ENCODE measurements at regions not wholly inside any gene's neighbourhood (a gene's known extent, or its start where the extent isn't known, plus 50 kb on each side); places are given as distances from the start of the nearest gene placed in this dataset.

- no peak overlapping the region for H3K4me3 ChIP-seq
- POLR2A ChIA-PET (ENCODE audit: unreplicated experiment), result no interaction called here
- H3K27me3 ChIP-seq (ENCODE audit: insufficient read depth, low read depth), result peaks cover 52% of the 10 kb centered on the region
- H4K20me1 ChIP-seq (ENCODE audit: insufficient read depth), result no peaks in the 10 kb centered on the region
- H3K9me3 ChIP-seq (ENCODE audit: insufficient read depth, low read depth), result no peaks in the 10 kb centered on the region
- BruUV-seq (replicated peaks), result no TSS peak
- H3K79me2 ChIP-seq (ENCODE audit: low read depth), result no peaks in the 10 kb centered on the region
- TF ChIP-seq EZH2 (IDR thresholded peaks at IDR 0.05; ENCODE audit: low read depth) (no peak), CTCF (conservative IDR thresholded peaks at IDR 0.05) (no peak)
- H3K36me3 ChIP-seq (ENCODE audit: low read depth), result no peaks in the 10 kb centered on the region
- no peak for DNase-seq
- H3K4me2 ChIP-seq, result no peak overlapping the region
- intact Hi-C loops (cut with micrococcal nuclease; ENCODE audit: unreplicated experiment), result no loop called here
- H2AFZ ChIP-seq, result no peak overlapping the region
- H3K4me1 ChIP-seq (replicated peaks; ENCODE audit: insufficient read depth), result no peaks in the 10 kb centered on the region
- H3K9me2 ChIP-seq (ENCODE audit: insufficient read depth), result no peaks in the 10 kb centered on the region
- CTCF ChIA-PET, result no interaction called here
- H3F3A ChIP-seq (ENCODE audit: insufficient read depth, low read depth), result no peaks in the 10 kb centered on the region
- no peak overlapping the region for H3K27ac ChIP-seq
Observed at GRCh38 chr17:77782611-77783010, 175.9 kb upstream of the TNRC6C start.

- H3K4me2 ChIP-seq, result no peak overlapping the region
- DNase-seq, result no peak
- H3F3A ChIP-seq (ENCODE audit: insufficient read depth, low read depth), result no peaks in the 10 kb centered on the region
- H3K79me2 ChIP-seq (ENCODE audit: low read depth), result no peaks in the 10 kb centered on the region
- H3K9me3 ChIP-seq (ENCODE audit: insufficient read depth, low read depth), result no peaks in the 10 kb centered on the region
- CTCF ChIA-PET, result no interaction called here
- H3K36me3 ChIP-seq (ENCODE audit: low read depth), result no peaks in the 10 kb centered on the region
- BruUV-seq (replicated peaks), result no TSS peak
- no peaks in the 10 kb centered on the region for H3K9me2 ChIP-seq (ENCODE audit: insufficient read depth)
- H3K27ac ChIP-seq, result no peak overlapping the region
- intact Hi-C loops (cut with micrococcal nuclease; ENCODE audit: unreplicated experiment), result no loop called here
- TF ChIP-seq EZH2 (IDR thresholded peaks at IDR 0.05; ENCODE audit: low read depth) (no peak), CTCF (conservative IDR thresholded peaks at IDR 0.05) (no peak)
- POLR2A ChIA-PET (ENCODE audit: unreplicated experiment), result no interaction called here
- H3K27me3 ChIP-seq (ENCODE audit: insufficient read depth, low read depth), result peaks cover 64% of the 10 kb centered on the region
- H3K4me1 ChIP-seq (replicated peaks; ENCODE audit: insufficient read depth), result no peaks in the 10 kb centered on the region
- H2AFZ ChIP-seq, result no peak overlapping the region
- no peaks in the 10 kb centered on the region for H4K20me1 ChIP-seq (ENCODE audit: insufficient read depth)
- no peak overlapping the region for H3K4me3 ChIP-seq
Observed at GRCh38 chr17:77783991-77784820, 174.3 kb upstream of the TNRC6C start.

GRCh38 chr17:77785312-77785905, 173.1 kb upstream of the TNRC6C start:
- intact Hi-C loops (cut with micrococcal nuclease; ENCODE audit: unreplicated experiment), result no loop called here
- no peak for DNase-seq
- ChIA-PET CTCF (no interaction called here), POLR2A (ENCODE audit: unreplicated experiment) (interaction anchor here (0.6 kb wide), 1 partner anchor 552 kb away, joined by 3 read pairs; no protein-coding TSS in a partner anchor)
- BruUV-seq (replicated peaks), result no TSS peak
- TF ChIP-seq CTCF (conservative IDR thresholded peaks at IDR 0.05), result no peak
- no peak for TF ChIP-seq EZH2 (IDR thresholded peaks at IDR 0.05; ENCODE audit: low read depth)
- H3K4me3 ChIP-seq, result no peak overlapping the region
- H3K79me2 ChIP-seq (ENCODE audit: low read depth), result no peaks in the 10 kb centered on the region
- peaks cover 70% of the 10 kb centered on the region for H3K27me3 ChIP-seq (ENCODE audit: insufficient read depth, low read depth)
- no peaks in the 10 kb centered on the region for H3F3A ChIP-seq (ENCODE audit: insufficient read depth, low read depth)
- H3K4me1 ChIP-seq (replicated peaks; ENCODE audit: insufficient read depth), result no peaks in the 10 kb centered on the region
- no peaks in the 10 kb centered on the region for H3K36me3 ChIP-seq (ENCODE audit: low read depth)
- H3K4me2 ChIP-seq, result no peak overlapping the region
- H3K9me3 ChIP-seq (ENCODE audit: insufficient read depth, low read depth), result no peaks in the 10 kb centered on the region
- no peaks in the 10 kb centered on the region for H3K9me2 ChIP-seq (ENCODE audit: insufficient read depth)
- no peak overlapping the region for H3K27ac ChIP-seq
- no peak overlapping the region for H2AFZ ChIP-seq
- H4K20me1 ChIP-seq (ENCODE audit: insufficient read depth), result no peaks in the 10 kb centered on the region
